CD14-positive monocyte (primary cell): ENCODE measurements at regions not wholly inside any gene's neighbourhood (a gene's known extent, or its start where the extent isn't known, plus 50 kb on each side); places are given as distances from the start of the nearest gene placed in this dataset.

Source experiments
- DNase-seq, 3 donors: peaks; one replicate each; pipeline ENCODE4 v3.0.0-alpha.2; 2011 to 2022
- H2AFZ ChIP-seq: 2 replicates; pipeline ENCODE4 v1.6.0; 2012; ENCODE audit warnings: mild to moderate bottlenecking, low read depth, low read length, inconsistent platforms; ENCODE audit not compliant: insufficient read depth, poor library complexity, severe bottlenecking
- H3K27ac ChIP-seq, 2 donors: 1 replicate in 1 of 2; 2 replicates in 1 of 2; pipeline ENCODE4 v1.5.1; 2012 to 2013; ENCODE audit warnings: low read length in 2 of 2, control low read depth in 1 of 2, inconsistent platforms in 1 of 2, low read depth in 1 of 2, mild to moderate bottlenecking in 1 of 2
- H3K27me3 ChIP-seq, 2 donors: one replicate each; pipeline versions ENCODE4 v1.6.0 to v1.6.1; 2011 to 2013; ENCODE audit warnings: low read length in 2 of 2; ENCODE audit not compliant: control insufficient read depth in 2 of 2, insufficient read depth in 2 of 2
- H3K36me3 ChIP-seq, 2 donors: replicated peaks in 1 of 2; 1 replicate in 1 of 2; 2 replicates in 1 of 2; pipeline versions ENCODE4 v1.5.1 to v1.6.1; 2012 to 2013; ENCODE audit warnings: low read length in 2 of 2, control low read depth in 1 of 2, inconsistent platforms in 1 of 2, mild to moderate bottlenecking in 1 of 2; ENCODE audit not compliant: insufficient read depth in 2 of 2, control insufficient read depth in 1 of 2
- H3K4me1 ChIP-seq, 2 donors: 1 replicate in 1 of 2; 2 replicates in 1 of 2; pipeline versions ENCODE4 v1.5.1 to v1.6.1; 2012 to 2013; ENCODE audit warnings: low read length in 2 of 2, control low read depth in 1 of 2, inconsistent platforms in 1 of 2, mild to moderate bottlenecking in 1 of 2, moderate library complexity in 1 of 2; ENCODE audit not compliant: insufficient read depth in 2 of 2, control insufficient read depth in 1 of 2
- H3K4me2 ChIP-seq: replicated peaks from 2 replicates; pipeline ENCODE3; 2012; ENCODE audit warnings: low read length, moderate library complexity, mild to moderate bottlenecking; ENCODE audit not compliant: poor library complexity, severe bottlenecking; ENCODE audit errors: extremely low read depth
- H3K4me3 ChIP-seq, 3 experiments: fragments of 200-600 bp in 1 of 3; sonication (generic) in 1 of 3; replicated peaks in 1 of 3; 1 replicate in 2 of 3; 2 replicates in 1 of 3; pipeline ENCODE4 v1.5.1; 2011 to 2013; ENCODE audit warnings: low read length in 3 of 3, mild to moderate bottlenecking in 3 of 3, control low read depth in 2 of 3, low read depth in 2 of 3, inconsistent platforms in 1 of 3, moderate library complexity in 1 of 3
- H3K79me2 ChIP-seq: 2 replicates; pipeline ENCODE4 v1.6.0; 2012; ENCODE audit warnings: mild to moderate bottlenecking, control low read depth, inconsistent platforms, low read length, moderate library complexity; ENCODE audit not compliant: insufficient read depth
- H3K9ac ChIP-seq: 2 replicates; pipeline ENCODE4 v1.6.0; 2017; ENCODE audit warnings: low read length, mild to moderate bottlenecking; ENCODE audit not compliant: insufficient read depth, poor library complexity, severe bottlenecking
- H3K9me3 ChIP-seq, 2 donors: replicated peaks in 1 of 2; 1 replicate in 1 of 2; 2 replicates in 1 of 2; pipeline versions ENCODE4 v1.5.1 to v1.6.1; 2012 to 2013; ENCODE audit warnings: low read length in 2 of 2, control low read depth in 1 of 2; ENCODE audit not compliant: control insufficient read depth in 1 of 2, insufficient read depth in 1 of 2
- H4K20me1 ChIP-seq: 2 replicates; pipeline ENCODE4 v1.6.0; 2012; ENCODE audit warnings: mild to moderate bottlenecking, low read length, control low read depth, moderate library complexity; ENCODE audit not compliant: insufficient read depth
- H3K27ac Mint-ChIP-seq, 7 donors: one replicate each; pipeline ENCODE4 v1.8.0; 2020; ENCODE audit warnings: mild to moderate bottlenecking in 7 of 7, mixed read lengths in 7 of 7, moderate library complexity in 6 of 7, inconsistent platforms in 2 of 7
- H3K27me3 Mint-ChIP-seq, 3 donors: one replicate each; pipeline ENCODE4 v1.8.0; 2021 to 2022; ENCODE audit warnings: low read depth in 3 of 3, mild to moderate bottlenecking in 3 of 3, mixed read lengths in 3 of 3, moderate library complexity in 3 of 3, inconsistent platforms in 1 of 3
- H3K36me3 Mint-ChIP-seq, 2 donors: one replicate each; pipeline ENCODE4 v1.8.0; 2020; ENCODE audit warnings: mixed read lengths in 2 of 2, inconsistent platforms in 1 of 2, mild to moderate bottlenecking in 1 of 2
- H3K4me1 Mint-ChIP-seq: one replicate; pipeline ENCODE4 v1.8.0; 2020; ENCODE audit warnings: mild to moderate bottlenecking, mixed read lengths
- H3K4me3 Mint-ChIP-seq, 2 donors: one replicate each; pipeline ENCODE4 v1.8.0; 2020; ENCODE audit warnings: mild to moderate bottlenecking in 2 of 2, mixed read lengths in 2 of 2, moderate library complexity in 1 of 2
- H3K9me3 Mint-ChIP-seq, 7 donors: one replicate each; pipeline ENCODE4 v1.8.0; 2020 to 2022; ENCODE audit warnings: mixed read lengths in 7 of 7, mild to moderate bottlenecking in 6 of 7, moderate library complexity in 6 of 7, inconsistent platforms in 2 of 7
- WGBS: methylation state at CpG from one replicate; pipeline ENCODE4 v1.1.5; 2013; ENCODE audit warnings: missing lambda C conversion rate; ENCODE audit not compliant: insufficient coverage; 5-methylcytosine and 5-hydroxymethylcytosine counted together
- intact Hi-C, 2 donors: fragments of 100-400 bp; cut with micrococcal nuclease; formaldehyde crosslinking; loops; one replicate each; pipeline versions ENCODE4 v1.15.0 to v1.15.1; 2023
- TF ChIP-seq, protein P1 (sequence below): fragments of 200-600 bp; IDR thresholded peaks from one replicate; pipeline ENCODE4 v1.8.0; 2022; ENCODE audit warnings: antibody characterized with exemption, mild to moderate bottlenecking

DNA sequence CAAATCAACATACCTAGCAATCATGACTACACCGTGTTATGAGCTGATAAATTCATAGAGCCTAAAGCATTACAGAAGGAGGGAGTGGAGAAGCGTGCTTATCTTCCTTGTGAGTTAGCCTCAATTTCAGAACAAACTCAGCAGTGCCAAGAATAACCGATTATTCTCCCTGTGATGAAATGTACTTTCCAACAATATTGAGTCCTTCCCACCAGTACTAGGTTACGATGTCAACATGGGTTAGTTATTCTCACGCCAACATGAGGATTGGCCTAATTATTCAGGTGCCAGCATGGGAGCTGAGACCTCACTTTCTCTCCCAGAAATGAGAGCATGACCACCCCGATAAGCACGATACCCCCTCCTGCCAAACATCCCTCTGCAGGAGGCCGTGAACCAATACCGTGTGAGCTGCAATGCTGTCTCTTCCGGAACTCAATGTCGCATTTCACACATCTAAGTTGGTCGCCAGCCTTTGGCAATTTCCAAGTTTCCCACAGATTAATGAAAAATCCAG is 193.7 kb downstream of the ENC1 start:
- DNase-seq, result no peak
- WGBS, result 97% methylated on average over 8 of the region's 12 CpGs
- Mint-ChIP-seq H3K27ac (no peak overlapping the region), H3K4me1 (peaks cover 4% of the 10 kb centered on the region), H3K27me3 (peaks cover 1 to 3% (median 2%) of the 10 kb centered on the region in 3 donors), H3K9me3 (no peaks in the 10 kb centered on the region), H3K4me3 (no peak overlapping the region), H3K36me3 (peaks cover 0 to 3% of the 10 kb centered on the region in 2 donors)
- Histone ChIP-seq H3K27me3 (no peaks in the 10 kb centered on the region), H3K79me2 (no peaks in the 10 kb centered on the region), H2AFZ (no peak overlapping the region), H3K4me2 (no peak overlapping the region), H3K9me3 (no peaks in the 10 kb centered on the region), H3K9ac (no peak overlapping the region), H3K4me3 (no peak overlapping the region), H3K27ac (no peak overlapping the region), H3K36me3 (no peaks in the 10 kb centered on the region), H3K4me1 (no peaks in the 10 kb centered on the region), H4K20me1 (no peaks in the 10 kb centered on the region)
- intact Hi-C loops, result no loop called here
- TF ChIP-seq, protein P1, sequence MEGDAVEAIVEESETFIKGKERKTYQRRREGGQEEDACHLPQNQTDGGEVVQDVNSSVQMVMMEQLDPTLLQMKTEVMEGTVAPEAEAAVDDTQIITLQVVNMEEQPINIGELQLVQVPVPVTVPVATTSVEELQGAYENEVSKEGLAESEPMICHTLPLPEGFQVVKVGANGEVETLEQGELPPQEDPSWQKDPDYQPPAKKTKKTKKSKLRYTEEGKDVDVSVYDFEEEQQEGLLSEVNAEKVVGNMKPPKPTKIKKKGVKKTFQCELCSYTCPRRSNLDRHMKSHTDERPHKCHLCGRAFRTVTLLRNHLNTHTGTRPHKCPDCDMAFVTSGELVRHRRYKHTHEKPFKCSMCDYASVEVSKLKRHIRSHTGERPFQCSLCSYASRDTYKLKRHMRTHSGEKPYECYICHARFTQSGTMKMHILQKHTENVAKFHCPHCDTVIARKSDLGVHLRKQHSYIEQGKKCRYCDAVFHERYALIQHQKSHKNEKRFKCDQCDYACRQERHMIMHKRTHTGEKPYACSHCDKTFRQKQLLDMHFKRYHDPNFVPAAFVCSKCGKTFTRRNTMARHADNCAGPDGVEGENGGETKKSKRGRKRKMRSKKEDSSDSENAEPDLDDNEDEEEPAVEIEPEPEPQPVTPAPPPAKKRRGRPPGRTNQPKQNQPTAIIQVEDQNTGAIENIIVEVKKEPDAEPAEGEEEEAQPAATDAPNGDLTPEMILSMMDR, result no peak

DNA sequence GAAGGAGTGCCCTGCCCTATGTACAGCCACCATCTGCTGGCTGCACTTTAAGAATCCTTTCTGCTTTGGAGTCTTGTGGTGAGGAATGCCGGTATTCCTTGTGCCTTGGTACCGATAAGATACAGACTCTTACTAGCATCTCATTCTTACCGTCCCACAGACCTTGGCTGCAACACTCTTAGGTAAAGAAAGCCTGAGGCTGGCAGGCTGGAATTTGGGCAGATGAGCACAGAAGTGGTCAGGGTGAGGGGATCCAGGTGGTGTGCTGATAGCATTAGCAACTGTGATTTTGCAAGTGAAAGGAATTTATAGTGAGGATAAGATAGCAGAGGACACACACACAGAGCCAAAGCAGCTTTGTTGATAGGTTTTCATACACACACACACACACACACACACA is 198.1 kb downstream of the ENC1 start:
- Histone ChIP-seq H3K27ac (no peak overlapping the region), H4K20me1 (no peaks in the 10 kb centered on the region), H3K27me3 (no peaks in the 10 kb centered on the region), H3K36me3 (no peaks in the 10 kb centered on the region), H3K4me2 (no peak overlapping the region), H2AFZ (no peak overlapping the region), H3K9ac (no peak overlapping the region), H3K9me3 (no peaks in the 10 kb centered on the region), H3K4me1 (no peaks in the 10 kb centered on the region), H3K79me2 (no peaks in the 10 kb centered on the region), H3K4me3 (no peak overlapping the region)
- Mint-ChIP-seq H3K27me3 (peaks cover 1 to 5% (median 2%) of the 10 kb centered on the region in 3 donors), H3K9me3 (peaks cover 0 to 3% (median under 1%) of the 10 kb centered on the region in 7 donors), H3K4me3 (no peak overlapping the region), H3K27ac (no peak overlapping the region), H3K4me1 (no peaks in the 10 kb centered on the region), H3K36me3 (peaks cover 0 to 2% of the 10 kb centered on the region in 2 donors)
- no peak for DNase-seq
- no CpG with 5 or more reads among the region's 3 CpGs for WGBS
- intact Hi-C loops, result no loop called here
- TF ChIP-seq, protein P1, result no peak
